Smooth muscle cell (in vitro differentiated cells): ENCODE measurements at regions not wholly inside any gene's neighbourhood (a gene's known extent, or its start where the extent isn't known, plus 50 kb on each side); places are given as distances from the start of the nearest gene placed in this dataset.

Source experiments
- DNase-seq: peaks from one replicate; lab custom pipeline; 2025; ENCODE audit not compliant: unreplicated experiment; lab: John Stamatoyannopoulos, UW
- H2AFZ ChIP-seq: fragments of 200-600 bp; sonication (generic); 2 replicates; pipeline ENCODE4 v1.6.0; 2016; ENCODE audit warnings: antibody characterized with exemption, low read depth, mild to moderate bottlenecking
- H3F3A ChIP-seq: fragments of 200-600 bp; sonication (generic); 2 replicates; pipeline ENCODE4 v1.6.0; 2017; ENCODE audit warnings: antibody characterized with exemption, low read depth
- H3K27ac ChIP-seq: fragments of 200-600 bp; sonication (generic); 2 replicates; pipeline ENCODE4 v1.5.1; 2016; ENCODE audit warnings: low read depth, mild to moderate bottlenecking
- H3K27me3 ChIP-seq: fragments of 200-600 bp; sonication (generic); 2 replicates; pipeline ENCODE4 v1.6.1; 2016; ENCODE audit warnings: low read depth, mild to moderate bottlenecking
- H3K36me3 ChIP-seq: fragments of 200-600 bp; sonication (generic); 2 replicates; pipeline ENCODE4 v1.5.1; 2016; ENCODE audit warnings: low read depth
- H3K4me1 ChIP-seq: fragments of 200-600 bp; sonication (generic); 2 replicates; pipeline ENCODE4 v1.5.1; 2016; ENCODE audit warnings: low read depth
- H3K4me2 ChIP-seq: fragments of 200-600 bp; sonication (generic); 2 replicates; pipeline ENCODE4 v1.6.0; 2016; ENCODE audit warnings: mild to moderate bottlenecking
- H3K4me3 ChIP-seq: fragments of 200-600 bp; sonication (generic); 2 replicates; pipeline ENCODE4 v1.5.1; 2016; ENCODE audit warnings: mild to moderate bottlenecking
- H3K79me2 ChIP-seq: fragments of 200-600 bp; sonication (generic); 2 replicates; pipeline ENCODE4 v1.6.0; 2016; ENCODE audit warnings: low read depth, mild to moderate bottlenecking
- H3K9ac ChIP-seq: fragments of 200-600 bp; sonication (generic); 2 replicates; pipeline ENCODE4 v1.6.0; 2016; ENCODE audit warnings: low read depth
- H3K9me3 ChIP-seq: fragments of 200-600 bp; sonication (generic); replicated peaks from 2 replicates; pipeline ENCODE4 v1.5.1; 2016; ENCODE audit warnings: low read depth
- H4K20me1 ChIP-seq: fragments of 200-600 bp; sonication (generic); 2 replicates; pipeline ENCODE4 v1.6.0; 2016; ENCODE audit warnings: low read depth
- CTCF ChIP-seq: fragments of 200-600 bp; sonication (generic); IDR thresholded peaks from 2 replicates; pipeline ENCODE4 v1.5.1; 2017; ENCODE audit warnings: borderline replicate concordance, mild to moderate bottlenecking, antibody characterized with exemption; ENCODE audit not compliant: insufficient read depth, poor library complexity, severe bottlenecking
- WGBS: methylation state at CpG from one replicate; pipeline ENCODE4 v1.1.7; 2016; ENCODE audit warnings: low lambda C conversion rate; 5-methylcytosine and 5-hydroxymethylcytosine counted together

GRCh38 chr2:21363364-21363763 lies 239.6 kb downstream of the TDRD15 start:
- no peak for TF ChIP-seq CTCF
- no peak overlapping the region for H3K9ac ChIP-seq
- no peaks in the 10 kb centered on the region for H4K20me1 ChIP-seq
- H3K9me3 ChIP-seq: no peaks in the 10 kb centered on the region
- H3K27me3 ChIP-seq: peaks cover under 1% of the 10 kb centered on the region
- no peaks in the 10 kb centered on the region for H3K79me2 ChIP-seq
- H3F3A ChIP-seq: no peaks in the 10 kb centered on the region
- H2AFZ ChIP-seq: no peak overlapping the region
- H3K36me3 ChIP-seq: no peaks in the 10 kb centered on the region
- H3K4me2 ChIP-seq: no peak overlapping the region
- H3K4me1 ChIP-seq: no peaks in the 10 kb centered on the region
- no peak for DNase-seq
- WGBS: 90% methylated on average over 3 of the region's 3 CpGs
- no peak overlapping the region for H3K4me3 ChIP-seq
- H3K27ac ChIP-seq: no peak overlapping the region

GRCh38 chr2:21367421-21367820 lies 243.7 kb downstream of the TDRD15 start:
- no peak for DNase-seq
- Histone ChIP-seq H3K27ac (no peak overlapping the region), H3K27me3 (peaks cover 2% of the 10 kb centered on the region), H3K4me1 (no peaks in the 10 kb centered on the region), H3F3A (no peaks in the 10 kb centered on the region), H3K4me3 (no peak overlapping the region), H3K79me2 (no peaks in the 10 kb centered on the region), H4K20me1 (no peaks in the 10 kb centered on the region), H3K4me2 (no peak overlapping the region), H3K9me3 (no peaks in the 10 kb centered on the region), H2AFZ (no peak overlapping the region), H3K36me3 (no peaks in the 10 kb centered on the region), H3K9ac (no peak overlapping the region)
- TF ChIP-seq CTCF: no peak
- WGBS: 98% methylated on average over 3 of the region's 3 CpGs

- WGBS: 77% methylated on average over 2 of the region's 2 CpGs
Measured at GRCh38 chr2:21369787-21370186, 246.0 kb downstream of the TDRD15 start.

More at GRCh38 chr2:21369787-21370186, 246.0 kb downstream of the TDRD15 start:
- no peak for DNase-seq
- H3K4me1 ChIP-seq: no peaks in the 10 kb centered on the region
- TF ChIP-seq CTCF: no peak
- no peaks in the 10 kb centered on the region for H3K36me3 ChIP-seq
- no peak overlapping the region for H2AFZ ChIP-seq
- H3K4me3 ChIP-seq: no peak overlapping the region
- no peak overlapping the region for H3K27ac ChIP-seq
- H3F3A ChIP-seq: no peaks in the 10 kb centered on the region
- H3K9ac ChIP-seq: no peak overlapping the region
- no peaks in the 10 kb centered on the region for H4K20me1 ChIP-seq
- no peaks in the 10 kb centered on the region for H3K79me2 ChIP-seq
- no peaks in the 10 kb centered on the region for H3K9me3 ChIP-seq
- peaks cover 2% of the 10 kb centered on the region for H3K27me3 ChIP-seq
- H3K4me2 ChIP-seq: no peak overlapping the region
